SK-N-SH (cell line): ENCODE measurements at regions not wholly inside any gene's neighbourhood (a gene's known extent, or its start where the extent isn't known, plus 50 kb on each side); places are given as distances from the start of the nearest gene placed in this dataset.

ENCODE experiments used
- CTCF ChIA-PET: fragments of 300-600, 350-600 bp; formaldehyde crosslinking; extraction: SDS; loops from one replicate; lab custom pipeline; 2021; lab: Yijun Ruan, JAX
- POLR2A ChIA-PET: fragments of 350-600 bp; sonication (Branson Sonifier 250); formaldehyde crosslinking; extraction: SDS; loops from one replicate; lab custom pipeline; 2020; ENCODE audit warnings: antibody characterized with exemption, inconsistent platforms; lab: Yijun Ruan, JAX
- DNase-seq: peaks from one replicate; pipeline ENCODE4 v3.0.0; 2012
- H2AFZ ChIP-seq: fragments of 200-600 bp; sonication (generic); 2 replicates; pipeline ENCODE4 v1.8.1; 2016; ENCODE audit warnings: antibody characterized with exemption, mild to moderate bottlenecking, low read depth
- H3F3A ChIP-seq: fragments of 200-600 bp; sonication (generic); replicated peaks from 2 replicates; pipeline ENCODE3; 2016; ENCODE audit warnings: antibody characterized with exemption, mild to moderate bottlenecking; ENCODE audit not compliant: insufficient read depth
- H3K27ac ChIP-seq, 2 experiments: fragments of 200-500 bp in 1 of 2; fragments of 200-600 bp in 1 of 2; sonication (Bioruptor generic) in 1 of 2; sonication (generic), shearing (Covaris generic) in 1 of 2; 2 replicates each; pipeline versions ENCODE4 v1.5.1 to v1.6.1; 2014 to 2016; ENCODE audit warnings: low read depth in 2 of 2, inconsistent platforms in 1 of 2, low read length in 1 of 2, mild to moderate bottlenecking in 1 of 2, mixed read lengths in 1 of 2
- H3K27me3 ChIP-seq: fragments of 200-600 bp; sonication (generic), shearing (Covaris generic); 2 replicates; pipeline ENCODE4 v1.6.1; 2016; ENCODE audit warnings: mixed run types; ENCODE audit not compliant: insufficient read depth
- H3K36me3 ChIP-seq, 2 experiments: fragments of 200-500 bp in 1 of 2; fragments of 200-600 bp in 1 of 2; sonication (Bioruptor generic) in 1 of 2; sonication (generic) in 1 of 2; replicated peaks in 1 of 2; 2 replicates each; pipeline versions ENCODE3 to v1.5.1; 2014 to 2016; ENCODE audit warnings: low read length in 1 of 2, mild to moderate bottlenecking in 1 of 2; ENCODE audit not compliant: insufficient read depth in 2 of 2, control insufficient read depth in 1 of 2
- H3K4me1 ChIP-seq, 2 experiments: fragments of 200-500 bp in 1 of 2; fragments of 200-600 bp in 1 of 2; sonication (Bioruptor generic) in 1 of 2; sonication (generic), shearing (Covaris generic) in 1 of 2; 2 replicates each; pipeline versions ENCODE4 v1.5.1 to v1.6.1; 2014 to 2016; ENCODE audit warnings: low read depth in 1 of 2, low read length in 1 of 2, mixed run types in 1 of 2; ENCODE audit not compliant: insufficient read depth in 2 of 2, control insufficient read depth in 1 of 2
- H3K4me2 ChIP-seq: fragments of 200-600 bp; sonication (generic), shearing (Covaris generic); 2 replicates; pipeline ENCODE4 v1.6.1; 2017; ENCODE audit warnings: mixed run types
- H3K4me3 ChIP-seq, 2 experiments: fragments of 200-500 bp in 1 of 2; fragments of 200-600 bp in 1 of 2; sonication (Bioruptor generic) in 1 of 2; sonication (generic), shearing (Covaris generic) in 1 of 2; 2 replicates each; pipeline versions ENCODE4 v1.5.1 to v1.8.1; 2014 to 2016; ENCODE audit warnings: low read depth in 2 of 2, inconsistent platforms in 1 of 2, low read length in 1 of 2, mild to moderate bottlenecking in 1 of 2, mixed read lengths in 1 of 2, moderate library complexity in 1 of 2
- H3K79me2 ChIP-seq: fragments of 200-600 bp; sonication (generic); 2 replicates; pipeline ENCODE4 v1.8.1; 2017; ENCODE audit warnings: mild to moderate bottlenecking; ENCODE audit not compliant: insufficient read depth
- H3K9ac ChIP-seq: fragments of 200-600 bp; sonication (generic); 2 replicates; pipeline ENCODE4 v1.6.1; 2017; ENCODE audit warnings: mixed run types
- H3K9me2 ChIP-seq: fragments of 200-600 bp; sonication (generic); 2 replicates; pipeline ENCODE4 v1.6.1; 2017; ENCODE audit warnings: mixed run types
- H3K9me3 ChIP-seq: fragments of 200-600 bp; sonication (generic); 2 replicates; pipeline ENCODE4 v1.6.1; 2017; ENCODE audit warnings: mixed run types, mild to moderate bottlenecking, moderate library complexity
- H4K20me1 ChIP-seq: fragments of 200-600 bp; sonication (generic); 2 replicates; pipeline ENCODE4 v1.6.1; 2017; ENCODE audit warnings: mild to moderate bottlenecking, mixed run types; ENCODE audit not compliant: insufficient read depth
- CHD2 ChIP-seq: fragments of 150-350 bp; IDR thresholded peaks from 2 replicates; pipeline ENCODE4 v1.6.1; 2018; ENCODE audit warnings: low read length; ENCODE audit not compliant: partially characterized antibody
- CTCF ChIP-seq: fragments of 200-600 bp; sonication (generic); IDR thresholded peaks from 2 replicates; pipeline ENCODE4 v1.6.1; 2017; ENCODE audit warnings: antibody characterized with exemption, mild to moderate bottlenecking, moderate library complexity
- ELF1 ChIP-seq: IDR thresholded peaks from 2 replicates; pipeline ENCODE4 v1.4.0; 2012
- EZH2phosphoT487 ChIP-seq: fragments of 200-600 bp; sonication (generic); IDR thresholded peaks from 2 replicates; pipeline ENCODE4 v1.6.1; 2017; ENCODE audit warnings: low read depth, mixed run types, mild to moderate bottlenecking, antibody characterized with exemption, moderate library complexity, borderline replicate concordance
- FOXJ3 ChIP-seq: sonication (generic); formaldehyde crosslinking; IDR thresholded peaks from 2 replicates; pipeline ENCODE4 v1.5.1; 2020; ENCODE audit warnings: mild to moderate bottlenecking, missing genetic modification reagents
- GABPA ChIP-seq: IDR thresholded peaks from 2 replicates; pipeline ENCODE4 v1.4.0; 2012; ENCODE audit warnings: low read depth, mild to moderate bottlenecking
- IRF3 ChIP-seq: fragments of 150-350 bp; IDR thresholded peaks from 2 replicates; pipeline ENCODE4 v1.6.1; 2016; ENCODE audit warnings: mild to moderate bottlenecking, low read depth, low read length
- NFIC ChIP-seq: IDR thresholded peaks from 2 replicates; pipeline ENCODE4 v1.4.0; 2012; ENCODE audit warnings: borderline replicate concordance
- NRF1 ChIP-seq: IDR thresholded peaks from 2 replicates; pipeline ENCODE4 v1.6.1; 2012; ENCODE audit warnings: low read depth, mild to moderate bottlenecking, low read length
- POLR2AphosphoS5 ChIP-seq: IDR thresholded peaks from 2 replicates; pipeline ENCODE4 v1.6.1; 2012; ENCODE audit warnings: low read depth, low read length
- RFX5 ChIP-seq: IDR thresholded peaks from 2 replicates; pipeline ENCODE4 v1.6.1; 2012; ENCODE audit warnings: mild to moderate bottlenecking, improper control_type of control experiment, low read length
- RXRA ChIP-seq: IDR thresholded peaks from 2 replicates; pipeline ENCODE4 v1.4.0; 2012; ENCODE audit warnings: low read depth, mild to moderate bottlenecking, borderline replicate concordance
- SIN3A ChIP-seq: IDR thresholded peaks from 2 replicates; pipeline ENCODE4 v1.6.1; 2012; ENCODE audit warnings: low read depth, mild to moderate bottlenecking, low read length, moderate library complexity, borderline replicate concordance
- SMC3 ChIP-seq: IDR thresholded peaks from 2 replicates; pipeline ENCODE4 v1.6.1; 2012; ENCODE audit warnings: low read depth, low read length, improper control_type of control experiment
- TCF12 ChIP-seq: IDR thresholded peaks from 2 replicates; pipeline ENCODE4 v1.4.0; 2012
- WGBS: methylation state at CpG from one replicate; pipeline ENCODE4 v1.1.6; 2017; ENCODE audit warnings: low lambda C conversion rate; 5-methylcytosine and 5-hydroxymethylcytosine counted together

GRCh38 chrX:16239211-16239610, 71.9 kb downstream of the MAGEB17 start (continued):
- TF ChIP-seq IRF3, result no peak
- no peak for TF ChIP-seq EZH2phosphoT487
- no peak for TF ChIP-seq RFX5
- no peak for TF ChIP-seq CHD2
- no peak for TF ChIP-seq SMC3
- no peak for TF ChIP-seq ELF1
- no peak for TF ChIP-seq RXRA
- no peak for TF ChIP-seq SIN3A
- TF ChIP-seq NRF1, result no peak
- peak; percentile 80 for TF ChIP-seq NFIC

- POLR2A ChIA-PET, result no interaction called here
- Histone ChIP-seq H3K9me2 (no peaks in the 10 kb centered on the region), H3K27me3 (no peaks in the 10 kb centered on the region), H4K20me1 (no peaks in the 10 kb centered on the region), H2AFZ (no peak overlapping the region), H3K4me1 (peaks cover 0 to 6% of the 10 kb centered on the region in 2 experiments; a peak in 1 of 4 replicates), H3K36me3 (no peaks in the 10 kb centered on the region), H3K4me3 (no peak overlapping the region), H3K27ac (no peak overlapping the region), H3F3A (no peaks in the 10 kb centered on the region), H3K9ac (no peak overlapping the region), H3K4me2 (no peak overlapping the region), H3K9me3 (no peaks in the 10 kb centered on the region), H3K79me2 (no peaks in the 10 kb centered on the region; the same call in 1 of the 2 replicates)
- 75% methylated on average over 2 of the region's 2 CpGs for WGBS
- no peak for DNase-seq
- CTCF ChIA-PET, result no interaction called here
- no peak for TF ChIP-seq FOXJ3 (CRISPR knock-in tag)
- no peak for TF ChIP-seq IRF3
- TF ChIP-seq RXRA, result no peak
- no peak for TF ChIP-seq ELF1
- no peak for TF ChIP-seq SIN3A
- no peak for TF ChIP-seq GABPA
- TF ChIP-seq TCF12, result no peak
- TF ChIP-seq NFIC, result no peak
- TF ChIP-seq CTCF, result no peak
- no peak for TF ChIP-seq EZH2phosphoT487
- no peak for TF ChIP-seq POLR2AphosphoS5
- TF ChIP-seq, all 33 proteins: peak for 0
Observed at GRCh38 chrX:16240231-16240905, 73.1 kb downstream of the MAGEB17 start.
